GM19467 (cell line): ENCODE measurements at regions not wholly inside any gene's neighbourhood (a gene's known extent, or its start where the extent isn't known, plus 50 kb on each side); places are given as distances from the start of the nearest gene placed in this dataset.
"Not testable (repeated sequence)": the region's sequence is repeated elsewhere in the genome, so short reads cannot be mapped to it uniquely, and the experiment has no call there.

Experiments used
- ATAC-seq: cut with Tn5 transposase; IDR thresholded peaks from one replicate; pipeline ENCODE4 v1.9.1; 2021; ENCODE audit warnings: mild to moderate bottlenecking, moderate library complexity; ENCODE audit not compliant: unreplicated experiment

DNA sequence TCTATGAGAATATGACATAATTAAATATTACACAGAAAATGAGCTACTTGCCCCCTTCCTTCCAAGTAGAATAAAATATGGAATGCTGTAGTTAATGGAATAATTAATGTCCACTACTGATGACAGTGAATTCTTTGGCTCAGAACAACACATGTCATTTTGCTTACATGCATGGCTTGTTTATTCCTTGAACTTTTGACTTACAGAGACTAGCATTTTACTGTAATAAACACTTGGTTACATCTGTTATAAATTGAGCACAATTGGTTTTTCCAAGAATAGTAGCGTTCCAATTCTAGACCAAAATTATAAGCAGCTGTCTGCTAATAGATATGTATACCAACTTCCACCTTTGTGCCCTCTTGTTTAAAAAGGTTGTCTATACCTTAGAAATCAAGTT lies 286.7 kb downstream of the OTUD1 start:
- no peak for ATAC-seq

DNA sequence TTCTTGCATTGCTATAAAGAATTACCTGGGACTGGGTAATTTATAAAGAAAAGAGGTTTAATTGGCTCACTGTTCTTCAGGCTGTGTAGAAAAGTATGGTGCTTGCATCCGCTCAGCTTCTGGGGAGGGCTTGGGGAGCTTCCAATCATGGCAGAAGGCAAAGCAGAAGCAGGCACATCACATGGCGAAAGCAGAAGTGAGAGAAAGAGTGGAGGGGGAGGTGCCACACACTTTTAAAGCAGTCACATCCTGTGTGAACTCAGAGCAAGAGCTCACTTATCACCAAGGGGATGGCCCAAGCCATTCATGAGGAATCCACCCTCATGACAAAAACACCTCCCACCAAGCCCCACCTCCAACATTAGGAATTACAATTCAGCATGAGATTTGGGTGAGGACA lies 303.5 kb downstream of the OTUD1 start:
- ATAC-seq = peak; percentile 80

DNA sequence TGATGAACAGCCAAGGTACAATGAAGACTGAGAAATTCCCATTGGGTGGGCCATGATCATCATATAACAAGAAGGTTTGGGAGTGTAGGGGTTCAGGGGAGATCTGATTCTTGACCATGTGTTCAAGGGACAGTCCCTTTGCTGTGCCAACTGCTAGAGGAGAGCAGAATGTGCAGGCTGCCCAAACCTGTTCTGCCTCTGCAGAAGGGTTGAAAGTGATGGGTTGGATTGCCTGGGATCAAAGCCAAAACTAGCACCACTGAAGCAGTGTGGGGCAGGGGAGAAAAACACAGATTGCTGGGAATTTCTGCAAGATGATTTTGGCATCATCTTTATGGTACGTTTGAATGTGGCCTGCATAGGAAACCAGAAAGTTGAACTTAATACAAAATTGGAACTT lies 303.9 kb downstream of the OTUD1 start:
- peak; percentile 9 for ATAC-seq

DNA sequence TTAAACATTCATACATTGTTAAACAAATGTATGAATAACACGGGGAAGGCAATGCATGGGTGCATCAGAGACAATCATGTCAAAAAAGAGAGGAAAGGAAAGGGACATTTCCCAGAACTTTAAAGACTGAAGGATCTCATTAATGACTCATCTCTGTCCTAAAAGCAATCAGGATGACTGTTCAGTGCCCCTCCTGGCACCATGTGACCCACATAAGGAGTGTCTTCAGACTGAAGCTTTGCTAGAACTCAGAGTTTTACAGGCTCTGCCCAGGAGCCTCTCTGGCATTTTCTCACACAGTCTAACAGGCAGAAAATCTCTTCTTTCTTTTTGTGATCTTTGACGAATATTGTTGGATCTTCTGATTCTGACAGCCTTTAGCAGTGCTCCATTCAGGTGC lies 315.3 kb downstream of the OTUD1 start:
- no peak for ATAC-seq

DNA sequence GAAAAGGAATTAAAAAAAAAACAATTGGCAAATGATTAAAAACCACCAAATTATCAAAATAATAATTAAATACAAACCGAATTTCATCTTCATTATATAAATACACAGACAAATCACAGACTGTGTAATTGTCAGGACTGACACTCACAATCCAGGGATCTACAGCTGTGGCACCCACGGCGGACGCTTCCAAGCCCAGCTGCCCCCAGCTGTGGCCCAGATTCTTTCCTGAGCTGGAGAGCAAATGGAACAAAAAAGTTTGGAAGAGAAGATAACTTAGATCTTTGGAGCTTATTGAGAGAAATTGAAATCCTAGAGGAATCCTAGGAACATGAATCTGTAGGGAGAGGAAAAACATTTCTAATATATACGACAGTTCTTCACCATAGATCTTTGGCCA lies 316.1 kb downstream of the OTUD1 start:
- ATAC-seq = no peak

DNA sequence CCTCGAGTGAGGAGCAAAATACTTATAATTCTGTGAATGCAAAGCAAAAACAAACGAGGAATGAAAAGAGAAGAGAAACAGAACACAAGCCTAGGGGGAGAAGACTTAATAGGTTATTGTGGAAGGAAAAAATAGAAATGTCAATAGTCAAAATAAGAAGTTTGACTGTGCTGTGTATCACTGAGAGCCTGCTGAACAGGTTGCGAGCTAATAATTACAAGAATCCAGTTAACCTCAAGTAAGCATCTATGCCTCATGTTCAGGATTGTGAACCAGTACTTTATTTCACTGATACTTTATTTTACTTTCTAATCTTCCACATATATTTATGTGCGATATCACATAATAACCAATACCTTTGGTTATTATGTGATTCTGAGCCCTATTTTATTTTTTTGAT lies 316.7 kb downstream of the OTUD1 start:
- ATAC-seq = no peak

DNA sequence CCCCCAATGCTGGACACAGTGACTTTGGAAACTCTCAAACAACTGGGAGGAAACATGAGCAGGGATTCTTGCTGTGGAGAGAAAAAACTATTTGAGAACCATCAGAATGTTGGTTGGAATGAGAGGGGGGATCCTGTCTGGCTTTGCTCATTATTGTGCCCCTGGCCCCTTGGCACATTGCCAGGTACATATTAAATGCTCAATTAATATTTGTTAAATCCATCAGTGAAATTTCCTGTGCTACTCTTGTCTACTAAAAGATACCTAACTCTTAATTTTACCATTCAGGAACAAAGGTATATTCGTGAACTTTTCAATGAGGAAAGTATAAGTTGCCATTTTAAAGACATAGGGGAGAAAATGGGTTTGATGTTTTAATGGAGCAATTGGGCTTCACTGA lies 329.4 kb downstream of the OTUD1 start:
- no peak for ATAC-seq

DNA sequence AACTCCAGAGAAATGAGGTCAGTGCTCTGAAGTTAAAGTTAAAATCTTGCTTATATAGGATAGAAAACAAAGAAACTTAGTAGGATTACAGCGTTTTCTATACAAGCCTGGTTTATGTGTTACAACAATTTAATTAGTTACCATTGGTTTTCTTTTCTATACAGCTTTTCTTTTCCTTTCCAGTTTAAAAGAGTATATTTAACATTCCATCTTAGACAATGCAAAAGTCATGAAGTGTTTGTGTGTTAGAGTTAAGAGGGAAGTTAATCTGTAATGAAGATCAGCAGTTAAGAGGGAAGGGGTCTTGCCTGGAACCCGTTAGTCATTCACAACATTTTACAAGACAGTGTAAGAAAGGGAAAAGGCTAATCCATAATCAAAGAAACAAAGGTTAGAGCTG lies 338.3 kb downstream of the OTUD1 start:
- ATAC-seq = no peak

DNA sequence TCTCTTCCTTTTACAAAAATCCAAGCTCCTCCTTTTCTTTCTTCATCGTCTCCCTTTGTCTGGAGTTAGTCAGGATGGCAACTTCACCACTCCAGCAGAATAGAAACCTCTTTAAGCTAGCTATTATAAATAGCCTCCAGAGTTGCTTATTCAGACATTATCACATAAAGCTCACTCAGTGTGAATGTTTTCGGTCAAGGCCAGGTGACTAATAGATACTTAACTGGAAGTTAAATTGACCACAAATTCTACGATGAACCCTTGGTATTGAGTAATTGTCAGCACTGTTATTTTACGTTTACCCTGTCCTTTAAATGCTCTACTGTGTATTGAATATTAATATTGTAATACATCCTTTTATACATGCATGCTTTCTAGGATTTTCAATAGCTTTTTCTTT lies 340.4 kb downstream of the OTUD1 start:
- ATAC-seq = no peak

DNA sequence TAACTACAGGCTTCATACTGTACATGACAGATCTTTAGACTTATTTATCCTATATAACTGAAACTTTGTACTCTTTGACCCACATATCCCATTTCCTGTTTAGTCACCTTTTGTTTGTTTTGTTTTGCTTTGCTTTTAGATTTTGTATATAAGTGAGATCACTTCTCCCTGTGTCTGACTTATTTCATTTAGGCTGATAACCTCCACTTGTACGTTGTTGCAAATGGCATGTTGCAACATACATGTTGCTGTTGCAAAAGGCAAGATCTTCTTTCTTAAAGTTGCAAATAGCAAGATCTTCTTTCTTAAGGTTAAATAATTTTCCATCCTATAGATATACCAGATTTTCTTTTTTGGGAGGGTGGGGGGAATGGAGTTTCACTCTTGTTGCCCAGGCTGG lies 341.5 kb downstream of the OTUD1 start:
- ATAC-seq = no peak

DNA sequence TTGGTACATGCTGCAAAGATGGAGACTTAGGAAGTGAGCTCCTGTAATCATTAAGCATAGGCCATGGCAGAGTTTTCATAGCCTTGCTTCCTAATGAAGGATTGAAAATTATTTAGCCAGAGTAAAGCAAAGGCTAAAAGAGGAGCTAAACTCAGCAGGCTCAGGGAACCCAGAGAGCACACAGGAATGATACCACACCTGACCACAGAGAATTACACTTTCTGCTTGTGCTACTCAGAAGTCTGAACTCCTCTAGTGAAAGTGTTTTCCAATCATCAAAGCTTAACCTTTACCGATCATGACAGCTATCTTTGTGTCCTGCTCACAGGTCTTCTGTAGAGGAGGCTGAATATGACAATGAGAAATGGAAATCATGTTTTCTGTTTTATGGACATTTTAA lies 347.7 kb downstream of the OTUD1 start:
- ATAC-seq = no peak

DNA sequence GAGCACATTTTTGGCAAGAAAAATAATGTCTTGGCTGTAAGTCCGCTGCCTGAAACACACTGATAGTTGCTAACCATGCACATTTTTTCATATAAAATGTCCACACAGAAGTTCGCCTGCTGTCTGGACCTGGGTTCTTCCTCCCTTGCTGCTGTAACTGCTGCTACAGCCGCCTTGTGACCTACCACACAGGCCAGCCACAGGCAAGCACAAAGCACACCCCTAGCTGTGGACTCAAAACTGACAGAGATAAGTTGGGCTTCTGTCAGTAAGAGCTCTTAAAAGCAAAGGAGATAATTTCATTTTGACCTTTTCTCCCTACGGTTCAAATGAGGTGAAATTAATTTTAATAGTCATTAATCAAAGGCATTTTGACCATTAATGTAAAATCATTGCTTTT lies 354.7 kb downstream of the OTUD1 start:
- ATAC-seq = no peak

DNA sequence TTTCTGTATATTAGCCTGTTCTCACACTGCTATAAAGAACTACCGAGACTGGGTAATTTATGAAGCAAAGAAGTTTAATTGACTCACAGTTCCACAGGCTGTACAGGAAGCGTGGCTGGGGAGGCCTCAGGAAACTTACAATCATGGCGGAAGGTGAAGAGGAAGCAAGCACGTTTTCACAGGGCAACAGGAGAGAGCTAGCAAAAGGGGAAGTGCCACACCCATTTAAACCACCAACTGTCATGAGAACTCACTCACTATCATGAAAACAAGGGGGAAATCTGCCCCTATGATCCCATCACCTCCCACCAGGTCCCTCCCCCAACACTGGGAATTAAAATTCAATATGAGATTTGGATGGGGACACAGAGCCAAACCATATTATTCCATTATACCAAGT lies 358.6 kb downstream of the OTUD1 start:
- ATAC-seq = not testable (repeated sequence)

DNA sequence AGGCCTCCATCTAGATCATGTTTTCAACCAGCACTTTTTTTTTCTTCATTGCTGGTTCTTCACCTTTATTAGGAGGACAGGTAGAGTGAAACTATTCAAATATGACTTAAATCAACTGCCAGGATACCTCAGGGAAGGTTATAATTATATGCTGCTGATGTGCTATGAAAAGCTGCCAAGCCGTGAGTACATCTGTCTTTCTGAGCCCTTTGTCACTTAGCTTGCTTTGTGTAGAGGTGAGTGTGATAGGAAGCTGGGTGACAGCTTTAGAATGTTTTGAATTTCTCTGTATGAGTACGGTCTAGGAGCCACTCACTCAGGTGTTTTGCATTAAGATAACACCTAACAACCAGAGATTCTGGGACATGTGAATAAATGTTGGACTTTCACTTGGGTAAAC lies 365.2 kb downstream of the OTUD1 start:
- ATAC-seq = no peak

DNA sequence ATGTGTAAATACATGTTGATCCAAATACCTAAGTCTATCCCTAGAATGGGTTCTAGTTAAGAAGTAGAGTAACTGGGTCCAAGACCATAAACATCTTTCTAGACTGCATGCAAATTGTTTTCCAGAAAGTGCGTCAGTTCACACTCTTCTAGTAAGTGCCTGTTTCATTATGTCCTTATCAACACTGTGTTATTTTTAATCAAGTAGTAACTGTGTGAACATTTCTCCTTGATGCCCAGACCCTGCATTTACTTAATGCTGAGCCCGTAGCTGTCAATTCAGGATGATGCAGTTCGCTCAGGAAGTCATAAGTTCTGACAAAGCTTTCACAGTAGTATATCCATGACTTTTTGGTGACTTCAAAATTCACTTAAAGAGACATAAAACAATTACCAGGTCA lies 374.8 kb downstream of the OTUD1 start:
- ATAC-seq = no peak

DNA sequence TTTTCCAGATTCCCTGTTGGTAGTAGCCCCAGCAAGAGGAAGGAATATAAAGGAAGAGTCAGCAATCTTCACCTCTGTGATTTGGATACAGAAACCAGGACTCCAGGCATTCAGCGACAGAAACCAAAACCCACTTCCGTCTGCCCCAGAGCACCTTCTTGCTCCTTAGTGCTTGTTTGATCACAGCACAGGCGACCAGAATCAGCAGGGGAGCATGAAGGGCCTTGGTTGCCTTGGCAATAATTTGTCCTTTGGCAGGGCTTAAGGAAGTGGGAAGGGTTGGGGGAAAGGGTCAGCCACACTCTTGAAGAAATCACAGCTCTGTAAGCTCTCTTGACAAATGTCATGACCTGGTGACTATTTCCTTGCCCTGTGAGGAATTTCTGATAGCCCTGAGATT lies 379.6 kb downstream of the OTUD1 start:
- no peak for ATAC-seq

DNA sequence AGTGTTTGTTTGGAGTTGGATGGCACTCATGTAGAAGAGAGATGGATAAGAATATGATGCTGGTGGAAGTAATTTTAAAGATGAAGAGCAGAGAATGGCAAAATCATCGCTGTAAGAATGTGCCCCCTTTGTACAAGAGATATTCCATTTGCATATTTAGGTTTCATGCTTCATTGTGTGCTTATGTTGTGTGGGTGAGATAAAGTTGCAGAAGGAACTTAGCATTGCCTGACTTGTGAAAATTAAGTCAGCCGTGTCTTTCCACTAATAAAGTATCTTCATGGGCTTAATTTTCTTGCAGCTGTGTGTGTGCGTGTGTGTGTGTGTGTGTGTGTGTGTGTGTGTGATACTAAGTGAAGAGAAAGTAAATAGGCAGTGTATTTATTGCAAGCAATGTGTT lies 381.9 kb downstream of the OTUD1 start:
- no peak for ATAC-seq

DNA sequence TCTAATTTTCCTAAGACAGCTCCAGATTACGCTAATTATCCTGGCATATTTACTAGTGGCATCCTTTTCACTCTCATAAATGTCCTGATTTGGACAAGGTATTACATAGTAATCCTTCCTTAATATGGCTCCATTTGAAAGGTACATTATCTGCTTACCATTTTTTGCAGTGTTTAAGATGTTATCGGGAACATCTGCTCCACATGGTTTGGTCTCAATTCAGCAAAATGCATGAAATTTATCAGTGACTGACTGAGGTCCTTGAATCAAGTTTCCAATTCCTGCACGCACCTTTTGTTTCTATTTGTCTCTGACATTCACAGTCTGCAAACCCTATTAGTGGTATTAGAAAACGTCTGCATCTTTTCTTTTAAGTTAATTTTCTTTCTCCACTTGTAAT lies 384.1 kb upstream of the KIAA1217 start:
- ATAC-seq = no peak

DNA sequence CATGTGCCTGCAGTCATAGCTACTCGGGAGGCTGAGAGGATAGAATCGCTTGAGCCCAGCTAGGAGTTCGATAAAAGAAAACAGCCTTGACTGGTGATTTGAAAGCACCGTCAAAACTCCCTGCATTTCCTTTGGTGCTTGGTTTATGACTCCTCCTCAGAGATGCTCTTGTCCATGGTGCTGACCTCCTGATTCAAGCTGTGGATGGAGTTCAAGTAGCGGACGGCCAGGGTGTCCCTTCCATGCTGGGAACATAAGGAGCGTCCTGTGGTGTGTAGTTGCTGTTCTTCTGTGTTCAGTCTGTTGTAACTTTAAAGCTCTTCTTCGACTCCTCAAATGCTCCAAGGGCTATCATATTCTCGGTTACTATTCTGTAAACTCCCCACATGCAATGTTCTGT lies 382.5 kb upstream of the KIAA1217 start:
- no peak for ATAC-seq

DNA sequence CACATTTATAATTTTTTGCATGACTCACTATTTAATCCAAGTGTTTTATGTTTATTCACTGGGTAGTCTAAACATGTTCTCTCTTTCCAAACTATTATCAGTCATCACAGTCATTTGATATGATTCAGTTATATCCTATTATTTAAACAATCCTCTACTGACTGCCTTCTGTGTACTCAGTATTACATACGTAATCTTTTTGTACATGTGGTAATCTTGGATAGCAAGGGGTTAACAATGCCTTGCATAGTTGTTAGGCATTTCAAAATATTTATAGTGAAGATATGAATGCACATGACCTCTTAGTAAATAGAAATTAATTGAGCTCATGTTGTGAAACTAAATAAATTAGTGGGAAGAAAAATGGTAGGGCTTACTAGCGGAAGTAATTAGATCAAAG lies 379.4 kb upstream of the KIAA1217 start:
- no peak for ATAC-seq

DNA sequence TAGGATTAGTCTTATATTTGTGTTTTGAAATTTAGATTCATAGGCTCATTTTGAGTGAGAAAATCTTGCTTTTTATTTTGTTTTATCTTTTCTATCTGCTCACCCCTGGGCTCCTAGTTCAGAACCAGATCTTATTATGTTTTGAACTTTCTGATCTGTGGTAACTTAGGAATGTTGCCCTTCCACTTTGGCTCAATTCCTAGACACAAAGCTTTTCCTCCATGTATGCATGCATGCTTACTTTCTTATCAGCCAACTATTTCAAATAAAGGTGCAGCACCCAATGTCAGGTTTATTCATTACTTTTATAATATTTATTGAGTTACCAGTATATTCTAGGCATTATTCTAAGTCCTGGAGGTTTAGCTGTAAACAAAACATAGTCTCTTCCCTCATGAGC lies 374.8 kb upstream of the KIAA1217 start:
- ATAC-seq = no peak

DNA sequence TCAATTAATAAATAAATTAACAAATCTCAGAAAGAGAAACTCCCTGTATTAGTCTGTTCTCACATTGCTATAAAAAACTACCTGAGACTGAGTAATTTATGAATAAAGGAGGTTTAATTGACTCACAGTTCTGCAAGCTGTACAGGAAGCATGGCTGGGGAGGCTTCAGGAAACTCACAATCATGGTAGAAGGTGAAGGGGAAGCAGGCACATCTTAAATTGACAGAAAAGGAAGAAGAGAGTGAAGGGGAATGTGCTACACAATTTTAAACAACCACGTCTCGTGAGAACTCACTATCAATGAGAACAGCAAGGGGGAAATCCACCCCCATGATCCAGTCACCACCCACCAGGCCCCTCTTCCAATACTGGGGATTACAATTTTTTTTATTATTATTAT lies 358.3 kb upstream of the KIAA1217 start:
- ATAC-seq = no peak

DNA sequence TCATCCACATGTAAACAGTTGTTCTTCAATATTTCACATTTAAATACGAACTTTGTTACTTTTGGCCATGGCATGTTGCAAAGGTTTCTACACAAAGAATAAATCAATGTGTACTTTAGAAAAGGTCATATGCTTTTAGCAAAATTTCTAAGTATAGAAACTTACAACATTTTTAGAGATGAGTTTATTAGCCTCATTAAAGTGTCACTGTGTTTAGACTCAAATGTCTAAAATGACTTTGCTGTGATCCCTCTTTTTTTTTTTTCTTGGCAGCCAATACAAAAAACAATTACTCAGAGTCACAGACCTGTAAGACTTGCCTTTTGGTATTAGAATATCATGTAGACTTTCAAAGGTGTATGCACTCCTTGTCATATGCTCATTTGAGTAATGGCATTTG lies 349.3 kb upstream of the KIAA1217 start:
- no peak for ATAC-seq

DNA sequence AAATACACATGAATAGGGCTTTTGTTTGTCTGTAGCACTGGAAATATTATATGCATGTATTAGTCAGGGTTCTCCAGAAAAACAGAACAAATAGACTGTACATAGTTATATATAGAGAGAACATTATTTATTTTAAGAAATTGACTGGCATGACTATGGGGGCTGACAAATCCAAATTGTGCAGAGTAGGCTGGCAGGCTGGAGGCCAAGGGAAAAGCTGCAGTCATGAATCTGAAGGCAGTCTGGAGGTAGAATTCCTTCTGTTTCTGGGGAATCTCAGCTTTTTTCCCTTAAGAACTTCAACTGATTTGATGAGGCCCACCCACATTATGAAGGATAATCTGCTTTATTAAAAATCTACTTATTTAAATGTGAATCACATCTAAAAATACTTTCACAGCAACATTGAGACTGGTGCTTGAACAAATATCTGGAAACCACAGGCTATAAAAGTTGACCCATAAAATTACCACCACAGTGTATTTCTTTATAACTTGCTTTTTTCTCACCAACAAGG lies 344.2 kb upstream of the KIAA1217 start:
- ATAC-seq = no peak
